Upper lobe of left lung (tissue), 4 donors: ENCODE measurements at regions not wholly inside any gene's neighbourhood (a gene's known extent, or its start where the extent isn't known, plus 50 kb on each side); places are given as distances from the start of the nearest gene placed in this dataset.

Experiments
- CTCF ChIP-seq, 6 experiments: fragments of 450-650 bp in 4 of 6; fragments of 200-600 bp in 2 of 6; sonication (generic) in 2 of 6; IDR thresholded peaks; one replicate each; pipeline ENCODE4 v1.5.1; 2016 to 2019; ENCODE audit warnings: antibody characterized with exemption in 6 of 6
- EP300 ChIP-seq, 4 donors: sonication (generic); formaldehyde crosslinking; IDR thresholded peaks; one replicate each; pipeline ENCODE4 v1.5.1; 2017; ENCODE audit warnings: antibody characterized with exemption in 4 of 4, control low read depth in 2 of 4
- POLR2A ChIP-seq, 4 donors: fragments of 450-650 bp; IDR thresholded peaks; one replicate each; pipeline ENCODE4 v1.5.1; 2016 to 2017; ENCODE audit warnings: antibody characterized with exemption in 4 of 4, mild to moderate bottlenecking in 2 of 4
- POLR2AphosphoS5 ChIP-seq, 2 donors: sonication (generic); formaldehyde crosslinking; IDR thresholded peaks; one replicate each; pipeline ENCODE4 v1.5.1; 2017; ENCODE audit warnings: antibody characterized with exemption in 2 of 2

- no peak for TF ChIP-seq CTCF (IDR thresholded peaks at IDR 0.05)
- TF ChIP-seq EP300 (IDR thresholded peaks at IDR 0.05): no peak
- TF ChIP-seq POLR2A (IDR thresholded peaks at IDR 0.05): no peak
- no peak for TF ChIP-seq POLR2AphosphoS5 (IDR thresholded peaks at IDR 0.05)
Observed at GRCh38 chr1:208639382-208639781, 395.2 kb upstream of the PLXNA2 start.
